ENCODE measurements at regions not wholly inside any gene's neighbourhood (a gene's known extent, or its start where the extent isn't known, plus 50 kb on each side); places are given as distances from the start of the nearest gene placed in this dataset.

DNA sequence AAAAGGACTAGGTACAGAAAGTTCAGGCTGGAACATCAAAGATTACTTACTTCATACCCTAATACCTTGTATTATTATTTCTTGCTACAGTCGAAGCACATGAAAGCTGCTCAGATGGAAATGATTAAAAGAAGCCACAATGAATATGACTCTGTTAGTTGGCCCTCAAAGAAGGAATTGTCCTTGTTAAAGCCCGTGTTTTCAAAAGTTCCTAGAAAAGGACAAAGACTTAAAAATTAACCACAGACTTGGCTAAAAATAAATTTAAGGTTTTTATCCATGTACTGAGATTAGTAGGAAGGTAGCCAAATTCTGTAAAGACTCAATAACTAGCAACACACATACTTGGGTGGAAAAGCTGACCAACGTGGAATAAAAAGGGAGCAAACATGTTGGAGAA is 251.0 kb upstream of the RARB start:
- DNase-seq (ENCODE audit: extremely low spot score) = no peak
- intact Hi-C loops (cut with DNase I) = no loop called here
- TF ChIP-seq POLR2AphosphoS5 (IDR thresholded peaks at IDR 0.05) (no peak), POLR2A (IDR thresholded peaks at IDR 0.05; ENCODE audit: low read depth) (no peak), EP300 (IDR thresholded peaks at IDR 0.05) (no peak)
- TF ChIP-seq, protein P1, sequence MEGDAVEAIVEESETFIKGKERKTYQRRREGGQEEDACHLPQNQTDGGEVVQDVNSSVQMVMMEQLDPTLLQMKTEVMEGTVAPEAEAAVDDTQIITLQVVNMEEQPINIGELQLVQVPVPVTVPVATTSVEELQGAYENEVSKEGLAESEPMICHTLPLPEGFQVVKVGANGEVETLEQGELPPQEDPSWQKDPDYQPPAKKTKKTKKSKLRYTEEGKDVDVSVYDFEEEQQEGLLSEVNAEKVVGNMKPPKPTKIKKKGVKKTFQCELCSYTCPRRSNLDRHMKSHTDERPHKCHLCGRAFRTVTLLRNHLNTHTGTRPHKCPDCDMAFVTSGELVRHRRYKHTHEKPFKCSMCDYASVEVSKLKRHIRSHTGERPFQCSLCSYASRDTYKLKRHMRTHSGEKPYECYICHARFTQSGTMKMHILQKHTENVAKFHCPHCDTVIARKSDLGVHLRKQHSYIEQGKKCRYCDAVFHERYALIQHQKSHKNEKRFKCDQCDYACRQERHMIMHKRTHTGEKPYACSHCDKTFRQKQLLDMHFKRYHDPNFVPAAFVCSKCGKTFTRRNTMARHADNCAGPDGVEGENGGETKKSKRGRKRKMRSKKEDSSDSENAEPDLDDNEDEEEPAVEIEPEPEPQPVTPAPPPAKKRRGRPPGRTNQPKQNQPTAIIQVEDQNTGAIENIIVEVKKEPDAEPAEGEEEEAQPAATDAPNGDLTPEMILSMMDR (IDR thresholded peaks at IDR 0.05) = no peak
- H3K27me3 ChIP-seq = no peaks in the 10 kb centered on the region
- H3K4me3 ChIP-seq = no peak overlapping the region
- no peak overlapping the region for H3K27ac ChIP-seq (replicated peaks in 1 of 4)
- peaks cover 0 to 15% (median 0%) of the 10 kb centered on the region in 4 donors for H3K4me1 ChIP-seq
- WGBS = 70% methylated on average over 3 of the region's 3 CpGs
- no peaks in the 10 kb centered on the region for H3K9me3 ChIP-seq
- H3K36me3 ChIP-seq = peaks cover 0 to 5% (median 0%) of the 10 kb centered on the region in 4 donors

DNA sequence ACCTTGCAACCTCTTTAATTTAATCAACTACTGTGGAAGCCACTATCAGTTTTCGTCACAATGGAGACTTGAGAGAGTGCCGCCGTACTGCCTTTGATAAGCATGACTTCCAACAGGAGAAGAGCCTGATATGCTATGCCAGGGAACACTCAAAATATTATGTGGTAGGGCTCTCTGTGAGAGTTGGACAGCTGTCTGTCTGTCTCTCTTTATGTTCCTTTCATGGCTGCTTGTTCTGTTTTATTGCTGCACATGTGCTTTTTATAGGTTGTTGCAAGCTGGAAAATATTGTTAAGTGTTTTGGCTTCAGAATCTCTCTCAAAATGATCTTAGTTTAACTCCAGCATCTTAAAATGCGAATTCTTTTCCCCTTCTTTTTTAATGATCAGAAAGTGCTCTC is 249.4 kb upstream of the RARB start:
- peaks cover 0 to 15% (median 5%) of the 10 kb centered on the region in 4 donors for H3K4me1 ChIP-seq
- no peak overlapping the region for H3K27ac ChIP-seq (replicated peaks in 1 of 4)
- H3K27me3 ChIP-seq = no peaks in the 10 kb centered on the region
- H3K36me3 ChIP-seq = peaks cover 0 to 5% (median 0%) of the 10 kb centered on the region in 4 donors
- DNase-seq (ENCODE audit: extremely low spot score) = no peak
- 79% methylated on average over 4 of the region's 4 CpGs for WGBS
- no peaks in the 10 kb centered on the region for H3K9me3 ChIP-seq
- TF ChIP-seq POLR2A (IDR thresholded peaks at IDR 0.05; ENCODE audit: low read depth) (no peak), EP300 (IDR thresholded peaks at IDR 0.05) (no peak), POLR2AphosphoS5 (IDR thresholded peaks at IDR 0.05) (no peak)
- TF ChIP-seq, protein P1 (IDR thresholded peaks at IDR 0.05) = no peak
- intact Hi-C loops (cut with DNase I) = no loop called here
- no peak overlapping the region for H3K4me3 ChIP-seq

DNA sequence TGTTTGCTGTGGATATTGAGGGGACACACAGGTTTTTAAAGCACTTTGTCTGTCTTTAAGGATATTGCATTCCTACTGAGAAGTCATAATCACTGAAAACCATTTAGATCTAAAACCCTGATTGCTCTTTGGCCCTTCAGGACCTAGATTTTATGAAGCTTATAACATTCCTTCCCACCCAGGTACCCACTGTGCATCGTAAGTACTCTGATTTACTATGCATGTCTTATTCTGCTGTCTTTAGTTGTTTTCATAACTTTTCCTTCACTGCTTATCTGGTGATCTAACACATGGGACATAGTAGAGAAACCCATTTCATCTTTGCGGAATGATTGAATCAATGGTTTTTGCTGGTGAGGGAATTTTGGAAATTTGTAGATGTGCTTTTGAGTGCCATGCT is 247.0 kb upstream of the RARB start:
- Histone ChIP-seq H3K4me3 (no peak overlapping the region), H3K4me1 (peaks cover 0 to 19% (median 9%) of the 10 kb centered on the region in 4 donors), H3K27ac (replicated peaks in 1 of 4) (no peak overlapping the region), H3K9me3 (no peaks in the 10 kb centered on the region), H3K36me3 (no peaks in the 10 kb centered on the region), H3K27me3 (no peaks in the 10 kb centered on the region)
- TF ChIP-seq, protein P1 (IDR thresholded peaks at IDR 0.05) = no peak
- no peak for TF ChIP-seq POLR2AphosphoS5 (IDR thresholded peaks at IDR 0.05)
- no peak for TF ChIP-seq POLR2A (IDR thresholded peaks at IDR 0.05; ENCODE audit: low read depth)
- no peak for TF ChIP-seq EP300 (IDR thresholded peaks at IDR 0.05)
- intact Hi-C loops (cut with DNase I) = no loop called here
- DNase-seq (ENCODE audit: extremely low spot score) = no peak
- 100% methylated on average over 2 of the region's 2 CpGs for whole genome bisulfite sequencing

DNA sequence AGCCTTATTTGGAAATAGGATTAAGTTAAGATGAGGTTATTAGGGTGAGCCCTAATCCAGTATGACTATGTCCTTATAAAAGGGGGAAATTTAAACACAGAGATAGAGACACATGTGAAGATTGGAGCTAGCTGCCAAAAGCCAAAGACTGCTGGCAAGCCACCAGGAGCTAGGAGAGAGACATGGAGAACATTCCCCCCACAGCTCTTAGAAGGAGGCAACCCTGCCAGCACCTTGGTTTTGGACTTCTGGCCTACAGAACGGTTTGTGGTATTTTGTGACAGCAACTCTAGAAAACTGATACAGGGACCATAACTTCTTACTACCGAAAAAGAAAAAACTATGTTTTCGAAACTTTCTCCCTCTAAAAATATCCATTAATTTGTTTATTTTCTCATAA is 245.3 kb upstream of the RARB start:
- TF ChIP-seq EP300 (IDR thresholded peaks at IDR 0.05) = no peak
- no peak for TF ChIP-seq POLR2AphosphoS5 (IDR thresholded peaks at IDR 0.05)
- no peak for TF ChIP-seq POLR2A (IDR thresholded peaks at IDR 0.05; ENCODE audit: low read depth)
- TF ChIP-seq, protein P1 (IDR thresholded peaks at IDR 0.05) = no peak
- DNase-seq (ENCODE audit: extremely low spot score) = no peak
- Histone ChIP-seq H3K4me3 (no peak overlapping the region), H3K36me3 (no peaks in the 10 kb centered on the region), H3K27me3 (no peaks in the 10 kb centered on the region), H3K9me3 (no peaks in the 10 kb centered on the region), H3K4me1 (peaks cover 0 to 19% (median 9%) of the 10 kb centered on the region in 4 donors), H3K27ac (replicated peaks in 1 of 4) (peak overlapping the region in 1 of 4 donors; percentile 24)
- intact Hi-C loops (cut with DNase I) = no loop called here
- 68% methylated on average over 3 of the region's 3 CpGs for WGBS

DNA sequence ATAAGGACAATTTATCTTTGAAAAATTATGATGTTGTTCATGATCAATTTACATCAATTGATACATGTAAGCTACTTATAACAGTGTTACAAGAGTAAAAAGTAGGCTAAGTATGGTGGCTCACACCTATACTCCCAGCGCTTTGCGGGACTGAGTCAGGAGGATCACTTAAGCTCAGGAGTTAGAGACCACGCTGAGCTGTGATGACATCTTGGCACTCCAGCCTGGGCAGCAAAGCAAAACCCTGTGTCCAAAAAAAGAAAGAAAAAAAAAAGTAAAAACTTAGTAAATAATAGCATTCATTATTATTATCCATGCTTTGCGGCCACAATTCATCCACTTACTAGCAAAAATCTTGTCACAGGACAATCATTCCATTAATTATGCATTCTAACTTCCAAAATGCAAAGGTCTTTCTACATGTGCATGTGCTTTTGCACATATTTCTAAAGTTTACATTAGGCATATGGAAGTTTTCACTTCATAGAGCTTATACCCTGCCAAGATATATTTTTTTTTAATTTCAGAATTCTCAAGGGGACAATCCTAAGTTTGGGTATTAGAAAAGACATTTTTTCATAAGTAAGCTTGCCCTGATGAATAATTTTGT is 243.3 kb upstream of the RARB start:
- DNase-seq (ENCODE audit: extremely low spot score) = no peak
- 89% methylated on average over 4 of the region's 4 CpGs for WGBS
- H3K27me3 ChIP-seq = no peaks in the 10 kb centered on the region
- peaks cover 0 to 28% (median 21%) of the 10 kb centered on the region in 4 donors for H3K4me1 ChIP-seq
- intact Hi-C loops (cut with DNase I) = no loop called here
- H3K27ac ChIP-seq (replicated peaks in 1 of 4) = no peak overlapping the region
- no peak overlapping the region for H3K4me3 ChIP-seq
- no peaks in the 10 kb centered on the region for H3K36me3 ChIP-seq
- no peaks in the 10 kb centered on the region for H3K9me3 ChIP-seq
- TF ChIP-seq, protein P1 (IDR thresholded peaks at IDR 0.05) = no peak
- no peak for TF ChIP-seq POLR2AphosphoS5 (IDR thresholded peaks at IDR 0.05)
- no peak for TF ChIP-seq EP300 (IDR thresholded peaks at IDR 0.05)
- TF ChIP-seq POLR2A (IDR thresholded peaks at IDR 0.05; ENCODE audit: low read depth) = no peak

All from esophagus muscularis mucosa (tissue), 4 donors.